A673 (cell line): ENCODE measurements at regions not wholly inside any gene's neighbourhood (a gene's known extent, or its start where the extent isn't known, plus 50 kb on each side); places are given as distances from the start of the nearest gene placed in this dataset.
"Not testable (repeated sequence)": the region's sequence is repeated elsewhere in the genome, so short reads cannot be mapped to it uniquely, and the experiment has no call there.

Experiments used
- BruUV-seq: library from RNA; stranded (reverse); fragments of 400-500 nt; replicated peaks from 2 replicates; lab custom pipeline; 2021; lab: Mats Ljungman, UMichigan
- CTCF ChIA-PET: fragments of 300-600 bp; sonication (Branson Sonifier 250); formaldehyde crosslinking; loops from one replicate; lab custom pipeline; 2022; ENCODE audit warnings: antibody characterized with exemption; lab: Charles Lee
- POLR2A ChIA-PET: fragments of 300-600 bp; sonication (Branson Sonifier 250); formaldehyde crosslinking; loops from one replicate; lab custom pipeline; 2022; ENCODE audit warnings: antibody characterized with exemption; ENCODE audit not compliant: low non-redundant PET; lab: Charles Lee
- DNase-seq: peaks from one replicate; pipeline ENCODE4 v3.0.0-alpha.2; 2015; ENCODE audit warnings: low spot score
- H3K27ac ChIP-seq: fragments of 200-600 bp; sonication (generic); 2 replicates; pipeline ENCODE4 v1.5.1; 2016; ENCODE audit warnings: mixed run types, low read depth, mild to moderate bottlenecking, mixed read lengths, antibody characterized with exemption, low read length; ENCODE audit not compliant: poor library complexity, severe bottlenecking
- H3K27me3 ChIP-seq: fragments of 200-600 bp; sonication (generic); replicated peaks from 2 replicates; pipeline ENCODE4 v1.6.1; 2017; ENCODE audit warnings: mixed run types, low read depth, mild to moderate bottlenecking, mixed read lengths, antibody characterized with exemption, low read length; ENCODE audit not compliant: insufficient read depth, poor library complexity
- H3K36me3 ChIP-seq: fragments of 200-600 bp; sonication (generic); 2 replicates; pipeline ENCODE4 v1.6.1; 2016; ENCODE audit warnings: mixed run types, mild to moderate bottlenecking, mixed read lengths, antibody characterized with exemption, low read length; ENCODE audit not compliant: insufficient read depth, poor library complexity, severe bottlenecking
- H3K4me1 ChIP-seq: fragments of 200-600 bp; sonication (generic); 2 replicates; pipeline ENCODE4 v1.6.1; 2017; ENCODE audit warnings: mixed run types, mild to moderate bottlenecking, mixed read lengths, antibody characterized with exemption, low read length; ENCODE audit not compliant: insufficient read depth, poor library complexity, severe bottlenecking
- H3K4me3 ChIP-seq: fragments of 200-600 bp; sonication (generic); 2 replicates; pipeline ENCODE4 v1.5.1; 2016; ENCODE audit warnings: low read depth, mixed run types, mild to moderate bottlenecking, mixed read lengths, low read length; ENCODE audit not compliant: poor library complexity, severe bottlenecking
- H3K9me3 ChIP-seq: fragments of 200-600 bp; sonication (generic); 2 replicates; pipeline ENCODE4 v1.6.1; 2016; ENCODE audit warnings: mixed run types, low read depth, mild to moderate bottlenecking, mixed read lengths, antibody characterized with exemption, low read length; ENCODE audit not compliant: poor library complexity, severe bottlenecking
- CTCF ChIP-seq: fragments of 300-800, 200-600 bp; sonication (generic); conservative IDR thresholded peaks from 2 replicates; pipeline ENCODE4 v1.5.1; 2017; ENCODE audit warnings: low read depth, mild to moderate bottlenecking, antibody characterized with exemption, low read length, moderate library complexity, mixed read lengths
- EZH2 ChIP-seq: fragments of 200-600 bp; sonication (generic); IDR thresholded peaks from 2 replicates; pipeline ENCODE4 v1.6.1; 2017; ENCODE audit warnings: borderline replicate concordance, low read depth, mild to moderate bottlenecking, mixed read lengths, antibody characterized with exemption, low read length; ENCODE audit not compliant: poor library complexity, severe bottlenecking
- intact Hi-C: fragments of 100-400 bp; cut with micrococcal nuclease; formaldehyde crosslinking; loops from one replicate; pipeline ENCODE4 v1.10.0; 2022; ENCODE audit not compliant: unreplicated experiment

DNA sequence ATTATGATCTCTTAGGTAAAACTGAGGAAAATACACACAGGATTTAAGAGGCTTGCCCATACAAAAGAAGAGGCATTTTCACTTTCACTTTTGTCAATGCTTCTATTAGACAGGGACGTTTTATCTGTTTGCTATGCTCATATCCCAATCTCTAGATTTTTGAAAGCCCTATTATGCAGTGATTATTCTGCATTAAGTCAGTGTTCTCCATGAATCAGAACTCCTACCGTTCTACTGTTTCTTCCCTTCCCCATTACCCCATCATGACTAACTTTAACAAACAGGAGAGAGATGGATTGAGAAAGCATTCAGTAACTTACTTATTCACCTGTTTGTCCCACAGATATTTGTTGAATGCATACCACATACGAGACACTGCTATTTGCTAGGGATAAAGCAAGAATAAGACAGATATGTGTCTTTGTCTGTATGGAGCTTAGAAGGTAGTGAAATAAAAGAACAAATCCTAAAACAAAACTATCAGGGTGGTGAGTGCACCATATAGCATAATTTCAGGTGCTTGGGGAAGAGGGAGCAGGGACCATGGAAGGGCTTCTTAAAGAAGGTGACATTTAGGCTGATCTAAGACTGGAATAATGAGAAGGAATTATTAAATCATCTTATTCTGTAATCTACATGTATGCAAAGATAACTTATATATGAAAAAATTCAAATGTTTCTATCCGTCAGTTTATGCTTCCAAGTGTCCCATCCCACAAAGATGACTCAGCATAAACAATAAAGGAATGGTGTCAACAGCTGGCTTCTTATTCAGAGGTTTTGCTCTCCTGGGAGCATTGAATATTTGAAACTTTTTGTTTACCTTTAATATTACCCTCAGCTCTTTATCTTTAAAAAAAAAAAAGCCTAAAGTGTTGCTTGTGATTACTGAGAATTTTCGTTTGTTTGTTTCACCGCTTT is 328.1 kb downstream of the HINT1 start:
- ChIA-PET CTCF (no interaction called here), POLR2A (no interaction called here)
- Histone ChIP-seq H3K36me3 (no peaks in the 10 kb centered on the region), H3K4me1 (no peaks in the 10 kb centered on the region), H3K27ac (no peak overlapping the region), H3K4me3 (peak overlapping the region; percentile 16), H3K27me3 (no peaks in the 10 kb centered on the region), H3K9me3 (no peaks in the 10 kb centered on the region)
- TF ChIP-seq CTCF (no peak), EZH2 (no peak)
- no TSS peak for BruUV-seq
- intact Hi-C loops = no loop called here
- peak; percentile 3 for DNase-seq

- POLR2A ChIA-PET, H3K9me3 ChIP-seq, H3K4me1 ChIP-seq, DNase-seq, H3K36me3 ChIP-seq, CTCF ChIA-PET, H3K4me3 ChIP-seq, H3K27me3 ChIP-seq, intact Hi-C loops, BruUV-seq, H3K27ac ChIP-seq: not testable (repeated sequence)
Measured at GRCh38 chr5:130817598-130818384, 347.3 kb downstream of the HINT1 start.

GRCh38 chr5:130815246-130815645 is 349.8 kb downstream of the HINT1 start:
- H3K4me1 ChIP-seq = no peaks in the 10 kb centered on the region
- TF ChIP-seq CTCF (no peak), EZH2 (no peak)
- peaks cover 11% of the 10 kb centered on the region for H3K27me3 ChIP-seq
- intact Hi-C loops = no loop called here
- no peak overlapping the region for H3K27ac ChIP-seq
- no TSS peak for BruUV-seq
- H3K36me3 ChIP-seq = no peaks in the 10 kb centered on the region
- ChIA-PET CTCF (no interaction called here), POLR2A (no interaction called here)
- no peak overlapping the region for H3K4me3 ChIP-seq
- H3K9me3 ChIP-seq = no peaks in the 10 kb centered on the region
- no peak for DNase-seq
